GM23338 (cell line): ENCODE measurements at regions not wholly inside any gene's neighbourhood (a gene's known extent, or its start where the extent isn't known, plus 50 kb on each side); places are given as distances from the start of the nearest gene placed in this dataset.

ENCODE experiments used
- ATAC-seq: fragments of 200-7000 bp; cut with Tn5 transposase; 3 replicates; pipeline ENCODE4 v1.9.1; 2020
- DNase-seq: peaks from one replicate; pipeline ENCODE4 v3.0.0-alpha.2; 2015; ENCODE audit warnings: low spot score
- H2AFZ ChIP-seq: fragments of 200-600 bp; sonication (generic); 2 replicates; pipeline ENCODE4 v1.8.0; 2016; ENCODE audit warnings: antibody characterized with exemption, mild to moderate bottlenecking, moderate library complexity
- H3F3A ChIP-seq: fragments of 200-600 bp; sonication (generic); replicated peaks from 2 replicates; pipeline ENCODE4 v1.8.0; 2017; ENCODE audit warnings: antibody characterized with exemption, mixed run types, low read depth
- H3K27ac ChIP-seq: fragments of 200-600 bp; sonication (generic); 2 replicates; pipeline ENCODE4 v1.6.1; 2016; ENCODE audit warnings: low read depth
- H3K27me3 ChIP-seq: fragments of 200-600 bp; sonication (generic); 2 replicates; pipeline ENCODE4 v1.8.0; 2016; ENCODE audit warnings: mild to moderate bottlenecking, mixed run types, moderate library complexity; ENCODE audit not compliant: insufficient read depth
- H3K36me3 ChIP-seq: fragments of 200-600 bp; sonication (generic); 2 replicates; pipeline ENCODE4 v1.8.0; 2016; ENCODE audit warnings: mild to moderate bottlenecking; ENCODE audit not compliant: insufficient read depth
- H3K4me1 ChIP-seq: fragments of 200-600 bp; sonication (generic); 2 replicates; pipeline ENCODE4 v1.8.0; 2016; ENCODE audit warnings: mild to moderate bottlenecking, moderate library complexity; ENCODE audit not compliant: insufficient read depth
- H3K4me2 ChIP-seq: fragments of 200-600 bp; sonication (generic); 2 replicates; pipeline ENCODE4 v1.7.1; 2017; ENCODE audit warnings: mixed run types
- H3K4me3 ChIP-seq: fragments of 200-600 bp; sonication (generic); 2 replicates; pipeline ENCODE4 v1.6.1; 2016; ENCODE audit warnings: mixed run types
- H3K79me2 ChIP-seq: fragments of 200-600 bp; sonication (generic); replicated peaks from 2 replicates; pipeline ENCODE4 v1.8.0; 2017; ENCODE audit warnings: mild to moderate bottlenecking; ENCODE audit not compliant: insufficient read depth
- H3K9me2 ChIP-seq: fragments of 200-600 bp; sonication (generic); 2 replicates; pipeline ENCODE4 v1.8.0; 2017; ENCODE audit not compliant: insufficient read depth
- H4K20me1 ChIP-seq: fragments of 200-600 bp; sonication (generic); replicated peaks from 2 replicates; pipeline ENCODE4 v1.8.0; 2017; ENCODE audit warnings: mild to moderate bottlenecking; ENCODE audit not compliant: insufficient read depth
- H3K27ac Mint-ChIP-seq: 2 replicates; pipeline ENCODE4 v1.8.0; 2020; ENCODE audit warnings: inconsistent platforms, mild to moderate bottlenecking, moderate library complexity, mixed read lengths
- H3K27me3 Mint-ChIP-seq: 3 replicates; pipeline ENCODE4 v1.8.0; 2022; ENCODE audit warnings: low read depth, mild to moderate bottlenecking, moderate library complexity, mixed read lengths, inconsistent platforms; ENCODE audit not compliant: insufficient read depth, poor library complexity
- H3K36me3 Mint-ChIP-seq: 3 replicates; pipeline ENCODE4 v1.8.0; 2021; ENCODE audit warnings: low read depth, mild to moderate bottlenecking, inconsistent platforms, moderate library complexity, mixed read lengths
- H3K4me1 Mint-ChIP-seq: 3 replicates; pipeline ENCODE4 v1.8.0; 2020; ENCODE audit warnings: mild to moderate bottlenecking, inconsistent platforms, mixed read lengths
- H3K4me3 Mint-ChIP-seq: 3 replicates; pipeline ENCODE4 v1.8.0; 2021; ENCODE audit warnings: moderate library complexity, mild to moderate bottlenecking, inconsistent platforms, mixed read lengths
- H3K9me3 Mint-ChIP-seq: 3 replicates; pipeline ENCODE4 v1.8.0; 2020; ENCODE audit warnings: moderate library complexity, mild to moderate bottlenecking, inconsistent platforms, mixed read lengths
- CTCF ChIP-seq, 2 experiments: fragments of 200-600 bp in 1 of 2; sonication (generic) in 1 of 2; conservative IDR thresholded peaks; 2 replicates each; pipeline versions ENCODE4 v1.5.1 to v1.6.1; 2016 to 2017; ENCODE audit warnings: antibody characterized with exemption in 2 of 2, low read depth in 2 of 2, mild to moderate bottlenecking in 2 of 2, moderate library complexity in 1 of 2
- EZH2phosphoT487 ChIP-seq: fragments of 200-600 bp; sonication (generic); IDR thresholded peaks from one replicate; pipeline ENCODE4 v1.8.1; 2018; ENCODE audit warnings: antibody characterized with exemption; ENCODE audit not compliant: unreplicated experiment
- JUNB ChIP-seq: IDR thresholded peaks from one replicate; pipeline ENCODE4 v1.6.1; 2016; ENCODE audit warnings: antibody characterized with exemption; ENCODE audit not compliant: unreplicated experiment
- NANOG ChIP-seq: IDR thresholded peaks from 2 replicates; pipeline ENCODE4 v1.6.1; 2016; ENCODE audit warnings: antibody characterized with exemption, borderline replicate concordance
- POLR2AphosphoS5 ChIP-seq: IDR thresholded peaks from 2 replicates; pipeline ENCODE4 v1.6.1; 2016; ENCODE audit warnings: antibody characterized with exemption, low read depth
- STAT1 ChIP-seq: IDR thresholded peaks from one replicate; pipeline ENCODE4 v1.6.1; 2016; ENCODE audit warnings: antibody characterized with exemption; ENCODE audit not compliant: unreplicated experiment
- ZNF114 ChIP-seq: fragments of 250-450 bp; sonication (Bioruptor Pico); IDR thresholded peaks from 2 replicates; pipeline ENCODE4 v1.5.0; 2020; ENCODE audit warnings: mild to moderate bottlenecking, moderate library complexity
- ZNF331 ChIP-seq: fragments of 250-450 bp; sonication (Bioruptor Pico); IDR thresholded peaks from 2 replicates; pipeline ENCODE4 v1.5.0; 2020; ENCODE audit warnings: low read depth, mild to moderate bottlenecking, moderate library complexity
- TF ChIP-seq, protein P1 (sequence below): IDR thresholded peaks from one replicate; pipeline ENCODE4 v1.6.1; 2018; ENCODE audit warnings: antibody characterized with exemption; ENCODE audit not compliant: unreplicated experiment
- TF ChIP-seq, protein P2 (sequence below): fragments of 250-450 bp; sonication (Bioruptor Pico); IDR thresholded peaks from 2 replicates; pipeline ENCODE4 v1.5.0; 2020; ENCODE audit warnings: mild to moderate bottlenecking, moderate library complexity

GRCh38 chr5:152511531-152512132 is 106.6 kb upstream of the NMUR2 start:
- Histone ChIP-seq H3K4me3 (no peak overlapping the region), H3K4me1 (no peaks in the 10 kb centered on the region), H3F3A (no peaks in the 10 kb centered on the region), H3K4me2 (no peak overlapping the region), H3K79me2 (no peaks in the 10 kb centered on the region), H3K27me3 (no peaks in the 10 kb centered on the region), H4K20me1 (no peaks in the 10 kb centered on the region), H3K36me3 (no peaks in the 10 kb centered on the region), H3K27ac (no peak overlapping the region), H3K9me2 (no peaks in the 10 kb centered on the region), H2AFZ (no peak overlapping the region)
- Mint-ChIP-seq H3K36me3 (no peaks in the 10 kb centered on the region), H3K27ac (no peak overlapping the region), H3K9me3 (no peaks in the 10 kb centered on the region), H3K27me3 (peaks cover 4% of the 10 kb centered on the region), H3K4me3 (no peak overlapping the region), H3K4me1 (peaks cover 4% of the 10 kb centered on the region; the same call in 2 of the 3 replicates)
- TF ChIP-seq, protein P1, sequence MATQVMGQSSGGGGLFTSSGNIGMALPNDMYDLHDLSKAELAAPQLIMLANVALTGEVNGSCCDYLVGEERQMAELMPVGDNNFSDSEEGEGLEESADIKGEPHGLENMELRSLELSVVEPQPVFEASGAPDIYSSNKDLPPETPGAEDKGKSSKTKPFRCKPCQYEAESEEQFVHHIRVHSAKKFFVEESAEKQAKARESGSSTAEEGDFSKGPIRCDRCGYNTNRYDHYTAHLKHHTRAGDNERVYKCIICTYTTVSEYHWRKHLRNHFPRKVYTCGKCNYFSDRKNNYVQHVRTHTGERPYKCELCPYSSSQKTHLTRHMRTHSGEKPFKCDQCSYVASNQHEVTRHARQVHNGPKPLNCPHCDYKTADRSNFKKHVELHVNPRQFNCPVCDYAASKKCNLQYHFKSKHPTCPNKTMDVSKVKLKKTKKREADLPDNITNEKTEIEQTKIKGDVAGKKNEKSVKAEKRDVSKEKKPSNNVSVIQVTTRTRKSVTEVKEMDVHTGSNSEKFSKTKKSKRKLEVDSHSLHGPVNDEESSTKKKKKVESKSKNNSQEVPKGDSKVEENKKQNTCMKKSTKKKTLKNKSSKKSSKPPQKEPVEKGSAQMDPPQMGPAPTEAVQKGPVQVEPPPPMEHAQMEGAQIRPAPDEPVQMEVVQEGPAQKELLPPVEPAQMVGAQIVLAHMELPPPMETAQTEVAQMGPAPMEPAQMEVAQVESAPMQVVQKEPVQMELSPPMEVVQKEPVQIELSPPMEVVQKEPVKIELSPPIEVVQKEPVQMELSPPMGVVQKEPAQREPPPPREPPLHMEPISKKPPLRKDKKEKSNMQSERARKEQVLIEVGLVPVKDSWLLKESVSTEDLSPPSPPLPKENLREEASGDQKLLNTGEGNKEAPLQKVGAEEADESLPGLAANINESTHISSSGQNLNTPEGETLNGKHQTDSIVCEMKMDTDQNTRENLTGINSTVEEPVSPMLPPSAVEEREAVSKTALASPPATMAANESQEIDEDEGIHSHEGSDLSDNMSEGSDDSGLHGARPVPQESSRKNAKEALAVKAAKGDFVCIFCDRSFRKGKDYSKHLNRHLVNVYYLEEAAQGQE, result no peak
- TF ChIP-seq EZH2phosphoT487 (no peak), JUNB (no peak), STAT1 (no peak), CTCF (conservative IDR thresholded peaks at IDR 0.05; ENCODE audit: low read depth in 2 of 2) (no peak), ZNF114 (CRISPR knock-in tag) (no peak), NANOG (no peak), ZNF331 (CRISPR knock-in tag) (no peak), POLR2AphosphoS5 (no peak)
- TF ChIP-seq, protein P2, sequence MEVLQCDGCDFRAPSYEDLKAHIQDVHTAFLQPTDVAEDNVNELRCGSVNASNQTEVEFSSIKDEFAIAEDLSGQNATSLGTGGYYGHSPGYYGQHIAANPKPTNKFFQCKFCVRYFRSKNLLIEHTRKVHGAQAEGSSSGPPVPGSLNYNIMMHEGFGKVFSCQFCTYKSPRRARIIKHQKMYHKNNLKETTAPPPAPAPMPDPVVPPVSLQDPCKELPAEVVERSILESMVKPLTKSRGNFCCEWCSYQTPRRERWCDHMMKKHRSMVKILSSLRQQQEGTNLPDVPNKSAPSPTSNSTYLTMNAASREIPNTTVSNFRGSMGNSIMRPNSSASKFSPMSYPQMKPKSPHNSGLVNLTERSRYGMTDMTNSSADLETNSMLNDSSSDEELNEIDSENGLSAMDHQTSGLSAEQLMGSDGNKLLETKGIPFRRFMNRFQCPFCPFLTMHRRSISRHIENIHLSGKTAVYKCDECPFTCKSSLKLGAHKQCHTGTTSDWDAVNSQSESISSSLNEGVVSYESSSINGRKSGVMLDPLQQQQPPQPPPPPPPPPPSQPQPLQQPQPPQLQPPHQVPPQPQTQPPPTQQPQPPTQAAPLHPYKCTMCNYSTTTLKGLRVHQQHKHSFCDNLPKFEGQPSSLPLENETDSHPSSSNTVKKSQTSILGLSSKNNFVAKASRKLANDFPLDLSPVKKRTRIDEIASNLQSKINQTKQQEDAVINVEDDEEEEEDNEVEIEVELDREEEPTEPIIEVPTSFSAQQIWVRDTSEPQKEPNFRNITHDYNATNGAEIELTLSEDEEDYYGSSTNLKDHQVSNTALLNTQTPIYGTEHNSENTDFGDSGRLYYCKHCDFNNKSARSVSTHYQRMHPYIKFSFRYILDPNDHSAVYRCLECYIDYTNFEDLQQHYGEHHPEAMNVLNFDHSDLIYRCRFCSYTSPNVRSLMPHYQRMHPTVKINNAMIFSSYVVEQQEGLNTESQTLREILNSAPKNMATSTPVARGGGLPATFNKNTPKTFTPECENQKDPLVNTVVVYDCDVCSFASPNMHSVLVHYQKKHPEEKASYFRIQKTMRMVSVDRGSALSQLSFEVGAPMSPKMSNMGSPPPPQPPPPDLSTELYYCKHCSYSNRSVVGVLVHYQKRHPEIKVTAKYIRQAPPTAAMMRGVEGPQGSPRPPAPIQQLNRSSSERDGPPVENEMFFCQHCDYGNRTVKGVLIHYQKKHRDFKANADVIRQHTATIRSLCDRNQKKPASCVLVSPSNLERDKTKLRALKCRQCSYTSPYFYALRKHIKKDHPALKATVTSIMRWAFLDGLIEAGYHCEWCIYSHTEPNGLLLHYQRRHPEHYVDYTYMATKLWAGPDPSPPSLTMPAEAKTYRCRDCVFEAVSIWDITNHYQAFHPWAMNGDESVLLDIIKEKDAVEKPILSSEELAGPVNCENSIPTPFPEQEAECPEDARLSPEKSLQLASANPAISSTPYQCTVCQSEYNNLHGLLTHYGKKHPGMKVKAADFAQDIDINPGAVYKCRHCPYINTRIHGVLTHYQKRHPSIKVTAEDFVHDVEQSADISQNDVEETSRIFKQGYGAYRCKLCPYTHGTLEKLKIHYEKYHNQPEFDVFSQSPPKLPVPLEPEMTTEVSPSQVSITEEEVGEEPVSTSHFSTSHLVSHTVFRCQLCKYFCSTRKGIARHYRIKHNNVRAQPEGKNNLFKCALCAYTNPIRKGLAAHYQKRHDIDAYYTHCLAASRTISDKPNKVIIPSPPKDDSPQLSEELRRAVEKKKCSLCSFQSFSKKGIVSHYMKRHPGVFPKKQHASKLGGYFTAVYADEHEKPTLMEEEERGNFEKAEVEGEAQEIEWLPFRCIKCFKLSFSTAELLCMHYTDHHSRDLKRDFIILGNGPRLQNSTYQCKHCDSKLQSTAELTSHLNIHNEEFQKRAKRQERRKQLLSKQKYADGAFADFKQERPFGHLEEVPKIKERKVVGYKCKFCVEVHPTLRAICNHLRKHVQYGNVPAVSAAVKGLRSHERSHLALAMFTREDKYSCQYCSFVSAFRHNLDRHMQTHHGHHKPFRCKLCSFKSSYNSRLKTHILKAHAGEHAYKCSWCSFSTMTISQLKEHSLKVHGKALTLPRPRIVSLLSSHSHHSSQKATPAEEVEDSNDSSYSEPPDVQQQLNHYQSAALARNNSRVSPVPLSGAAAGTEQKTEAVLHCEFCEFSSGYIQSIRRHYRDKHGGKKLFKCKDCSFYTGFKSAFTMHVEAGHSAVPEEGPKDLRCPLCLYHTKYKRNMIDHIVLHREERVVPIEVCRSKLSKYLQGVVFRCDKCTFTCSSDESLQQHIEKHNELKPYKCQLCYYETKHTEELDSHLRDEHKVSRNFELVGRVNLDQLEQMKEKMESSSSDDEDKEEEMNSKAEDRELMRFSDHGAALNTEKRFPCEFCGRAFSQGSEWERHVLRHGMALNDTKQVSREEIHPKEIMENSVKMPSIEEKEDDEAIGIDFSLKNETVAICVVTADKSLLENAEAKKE (CRISPR knock-in tag), result no peak
- peak; percentile 92 for ATAC-seq
- DNase-seq, result peak; percentile 70
